ENCODE measurements at regions not wholly inside any gene's neighbourhood (a gene's known extent, or its start where the extent isn't known, plus 50 kb on each side); places are given as distances from the start of the nearest gene placed in this dataset.

- no peak for TF ChIP-seq CTBP2 (IDR thresholded peaks at IDR 0.05; ENCODE audit: borderline replicate concordance, insufficient read depth, insufficient read length, low read length)
- no peak for TF ChIP-seq CTCF (IDR thresholded peaks at IDR 0.05; ENCODE audit: control extremely low read depth in 1 of 3, insufficient read depth in 1 of 3, low read depth in 1 of 3, low read length in 3 of 3)
- TF ChIP-seq ZNF274 (IDR thresholded peaks at IDR 0.05; ENCODE audit: borderline replicate concordance, extremely low read depth, low read length), result no peak
- TF ChIP-seq PHF8 (conservative IDR thresholded peaks at IDR 0.05; ENCODE audit: low read depth, low read length), result no peak
- TF ChIP-seq CEBPB (IDR thresholded peaks at IDR 0.05; ENCODE audit: low read depth, low read length), result no peak
- TF ChIP-seq EP300 (IDR thresholded peaks at IDR 0.05; ENCODE audit: borderline replicate concordance in 1 of 2, low read depth in 2 of 2, low read length in 2 of 2), result no peak
- TF ChIP-seq POLR2AphosphoS5 (IDR thresholded peaks at IDR 0.05; ENCODE audit: low read depth, low read length), result no peak
- no peak for TF ChIP-seq RXRA (IDR thresholded peaks at IDR 0.05; ENCODE audit: insufficient read depth, low read depth, low read length)
- TF ChIP-seq POLR2A (IDR thresholded peaks at IDR 0.05; ENCODE audit: control extremely low read depth in 1 of 2, low read depth in 2 of 2, low read length in 2 of 2), result no peak
Observed at GRCh38 chr6:80488190-80488589, 381.7 kb downstream of the BCKDHB start.

Data from H1 (cell line).